Transverse colon (tissue), 4 donors: ENCODE measurements at regions not wholly inside any gene's neighbourhood (a gene's known extent, or its start where the extent isn't known, plus 50 kb on each side); places are given as distances from the start of the nearest gene placed in this dataset.

ENCODE experiments used
- EP300 ChIP-seq: sonication (generic); formaldehyde crosslinking; IDR thresholded peaks from one replicate; pipeline ENCODE4 v1.6.1; 2017; ENCODE audit warnings: antibody characterized with exemption, low read depth
- POLR2A ChIP-seq: fragments of 450-650 bp; IDR thresholded peaks from one replicate; pipeline ENCODE4 v1.6.1; 2016; ENCODE audit warnings: antibody characterized with exemption, mild to moderate bottlenecking, moderate library complexity
- POLR2AphosphoS5 ChIP-seq, 3 donors: sonication (generic); formaldehyde crosslinking; IDR thresholded peaks; one replicate each; pipeline ENCODE4 v1.6.1; 2016; ENCODE audit warnings: antibody characterized with exemption in 3 of 3
- TF ChIP-seq, protein P1 (sequence below), 5 experiments: fragments of 200-600 bp in 3 of 5; fragments of 450-650 bp in 2 of 5; sonication (generic) in 3 of 5; IDR thresholded peaks; 1 replicate in 2 of 5; 2 replicates in 3 of 5; pipeline ENCODE4 v1.5.1; 2016 to 2017; ENCODE audit warnings: antibody characterized with exemption in 5 of 5, inconsistent platforms in 3 of 5, mild to moderate bottlenecking in 2 of 5, moderate library complexity in 1 of 5

DNA sequence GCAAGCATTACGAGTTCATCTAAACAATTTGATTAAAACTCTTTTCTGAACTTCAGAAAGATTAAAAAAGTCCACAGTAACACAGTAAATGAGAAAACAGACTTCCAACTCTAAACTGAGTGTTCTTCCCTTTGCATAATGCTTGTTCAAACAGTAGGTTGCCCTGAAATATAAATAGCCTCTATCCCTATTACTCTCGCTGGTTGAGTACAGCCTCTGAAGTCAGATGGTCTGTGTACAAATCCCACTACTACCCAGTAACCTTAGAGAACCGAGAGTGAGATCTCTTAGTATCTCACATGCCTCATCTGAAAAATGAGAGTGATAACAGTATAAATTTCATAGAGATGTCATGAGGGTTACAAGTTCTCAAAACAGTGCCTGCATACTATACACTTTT lies 591.6 kb downstream of the CAAP1 start:
- TF ChIP-seq POLR2A (no peak), POLR2AphosphoS5 (IDR thresholded peaks at IDR 0.05) (no peak), EP300 (no peak)
- TF ChIP-seq, protein P1, sequence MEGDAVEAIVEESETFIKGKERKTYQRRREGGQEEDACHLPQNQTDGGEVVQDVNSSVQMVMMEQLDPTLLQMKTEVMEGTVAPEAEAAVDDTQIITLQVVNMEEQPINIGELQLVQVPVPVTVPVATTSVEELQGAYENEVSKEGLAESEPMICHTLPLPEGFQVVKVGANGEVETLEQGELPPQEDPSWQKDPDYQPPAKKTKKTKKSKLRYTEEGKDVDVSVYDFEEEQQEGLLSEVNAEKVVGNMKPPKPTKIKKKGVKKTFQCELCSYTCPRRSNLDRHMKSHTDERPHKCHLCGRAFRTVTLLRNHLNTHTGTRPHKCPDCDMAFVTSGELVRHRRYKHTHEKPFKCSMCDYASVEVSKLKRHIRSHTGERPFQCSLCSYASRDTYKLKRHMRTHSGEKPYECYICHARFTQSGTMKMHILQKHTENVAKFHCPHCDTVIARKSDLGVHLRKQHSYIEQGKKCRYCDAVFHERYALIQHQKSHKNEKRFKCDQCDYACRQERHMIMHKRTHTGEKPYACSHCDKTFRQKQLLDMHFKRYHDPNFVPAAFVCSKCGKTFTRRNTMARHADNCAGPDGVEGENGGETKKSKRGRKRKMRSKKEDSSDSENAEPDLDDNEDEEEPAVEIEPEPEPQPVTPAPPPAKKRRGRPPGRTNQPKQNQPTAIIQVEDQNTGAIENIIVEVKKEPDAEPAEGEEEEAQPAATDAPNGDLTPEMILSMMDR (IDR thresholded peaks at IDR 0.05) = no peak
